OCI-LY7 (cell line): ENCODE measurements at regions not wholly inside any gene's neighbourhood (a gene's known extent, or its start where the extent isn't known, plus 50 kb on each side); places are given as distances from the start of the nearest gene placed in this dataset.

Source experiments
- BruUV-seq: library from RNA; stranded (reverse); fragments of 400-500 nt; replicated peaks from 2 replicates; lab custom pipeline; 2021; lab: Mats Ljungman, UMichigan
- CTCF ChIA-PET: fragments of 300-600 bp; sonication (Branson Sonifier 250); formaldehyde crosslinking; loops from one replicate; lab custom pipeline; 2022; ENCODE audit warnings: antibody characterized with exemption; ENCODE audit not compliant: unreplicated experiment; lab: Charles Lee
- POLR2A ChIA-PET: fragments of 300-600 bp; sonication (Branson Sonifier 250); formaldehyde crosslinking; loops from one replicate; lab custom pipeline; 2022; ENCODE audit warnings: antibody characterized with exemption; lab: Charles Lee
- DNase-seq: peaks from one replicate; pipeline ENCODE4 v3.0.0-alpha.2; 2015; ENCODE audit warnings: low spot score
- H2AFZ ChIP-seq: fragments of 200-600 bp; sonication (generic), shearing (Covaris generic); 2 replicates; pipeline ENCODE4 v1.6.1; 2014; ENCODE audit warnings: mild to moderate bottlenecking, antibody characterized with exemption, low read length, moderate library complexity
- H3K27ac ChIP-seq: fragments of 200-600 bp; sonication (generic); 2 replicates; pipeline ENCODE4 v1.5.1; 2014; ENCODE audit warnings: mixed run types, low read depth, mild to moderate bottlenecking, moderate library complexity, low read length, inconsistent platforms; ENCODE audit not compliant: poor library complexity, severe bottlenecking
- H3K36me3 ChIP-seq: fragments of 200-600 bp; sonication (generic); 2 replicates; pipeline ENCODE4 v1.6.1; 2014; ENCODE audit warnings: mild to moderate bottlenecking, antibody characterized with exemption, low read length, moderate library complexity, mixed read lengths; ENCODE audit not compliant: insufficient read depth
- H3K4me1 ChIP-seq: fragments of 200-600 bp; sonication (generic); 2 replicates; pipeline ENCODE4 v1.5.1; 2014; ENCODE audit warnings: mild to moderate bottlenecking, low read length; ENCODE audit not compliant: insufficient read depth, poor library complexity, severe bottlenecking
- H3K4me2 ChIP-seq: fragments of 200-600 bp; sonication (generic); 2 replicates; pipeline ENCODE4 v1.6.1; 2014; ENCODE audit warnings: mild to moderate bottlenecking, low read length
- H3K4me3 ChIP-seq: fragments of 200-600 bp; sonication (generic); 2 replicates; pipeline ENCODE4 v1.5.1; 2014; ENCODE audit warnings: mild to moderate bottlenecking, low read depth, low read length; ENCODE audit not compliant: poor library complexity, severe bottlenecking
- H3K79me2 ChIP-seq: fragments of 200-600 bp; sonication (generic); 2 replicates; pipeline ENCODE4 v1.6.1; 2016; ENCODE audit warnings: low read depth, mild to moderate bottlenecking, low read length, moderate library complexity, mixed read lengths; ENCODE audit not compliant: insufficient read depth
- H3K9me2 ChIP-seq: fragments of 200-600 bp; sonication (generic); 2 replicates; pipeline ENCODE4 v1.6.1; 2016; ENCODE audit warnings: mild to moderate bottlenecking, low read length, mixed read lengths; ENCODE audit not compliant: insufficient read depth
- H3K9me3 ChIP-seq: fragments of 200-600 bp; sonication (generic); 2 replicates; pipeline ENCODE4 v1.6.1; 2014; ENCODE audit warnings: mild to moderate bottlenecking, mixed run types, low read length, mixed read lengths
- H4K20me1 ChIP-seq: fragments of 200-600 bp; sonication (generic); 2 replicates; pipeline ENCODE4 v1.6.1; 2014; ENCODE audit warnings: mild to moderate bottlenecking, antibody characterized with exemption, low read length, moderate library complexity, mixed read lengths; ENCODE audit not compliant: insufficient read depth
- CTCF ChIP-seq: fragments of 200-600 bp; sonication (generic); conservative IDR thresholded peaks from 2 replicates; pipeline ENCODE4 v1.5.1; 2014; ENCODE audit warnings: mild to moderate bottlenecking, antibody characterized with exemption, low read length, moderate library complexity, mixed read lengths
- EZH2phosphoT487 ChIP-seq: fragments of 200-600 bp; sonication (generic); IDR thresholded peaks from 2 replicates; pipeline ENCODE4 v1.6.1; 2018; ENCODE audit warnings: low read depth, borderline replicate concordance, mild to moderate bottlenecking, mixed run types, antibody characterized with exemption, low read length, moderate library complexity, mixed read lengths
- intact Hi-C: fragments of 100-400 bp; cut with micrococcal nuclease; formaldehyde crosslinking; loops from one replicate; pipeline ENCODE4 v1.10.0; 2022; ENCODE audit not compliant: unreplicated experiment

DNA sequence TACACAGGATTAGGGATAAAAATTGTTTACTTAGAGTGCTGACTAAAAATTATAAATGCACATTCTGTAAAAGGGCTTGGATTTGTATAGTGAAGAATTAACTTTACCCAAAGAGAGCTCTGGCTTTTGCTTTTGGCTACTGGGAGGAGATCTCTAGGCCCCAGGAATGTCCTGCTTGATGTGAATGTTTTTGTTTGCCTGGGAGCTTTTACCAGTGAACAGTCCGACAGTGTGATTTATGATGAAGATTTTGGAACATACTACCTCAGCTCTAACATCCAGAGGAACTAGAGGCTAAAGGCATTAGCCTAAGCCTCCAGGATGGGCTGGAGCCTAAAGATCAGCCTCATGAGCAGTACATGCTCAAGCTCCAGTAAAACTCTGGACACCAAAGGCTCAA is 103.7 kb upstream of the RFX3 start:
- intact Hi-C loops, result no loop called here
- BruUV-seq, result no TSS peak
- no peak overlapping the region for H3K4me2 ChIP-seq
- H3K79me2 ChIP-seq, result no peaks in the 10 kb centered on the region
- H3K27ac ChIP-seq, result no peak overlapping the region
- H4K20me1 ChIP-seq, result no peaks in the 10 kb centered on the region
- H3K4me3 ChIP-seq, result no peak overlapping the region
- ChIA-PET CTCF (no interaction called here), POLR2A (no interaction called here)
- H2AFZ ChIP-seq, result no peak overlapping the region
- no peaks in the 10 kb centered on the region for H3K9me2 ChIP-seq
- H3K4me1 ChIP-seq, result no peaks in the 10 kb centered on the region
- H3K9me3 ChIP-seq, result no peaks in the 10 kb centered on the region
- DNase-seq, result no peak
- TF ChIP-seq CTCF, result no peak
- no peak for TF ChIP-seq EZH2phosphoT487
- H3K36me3 ChIP-seq, result no peaks in the 10 kb centered on the region

DNA sequence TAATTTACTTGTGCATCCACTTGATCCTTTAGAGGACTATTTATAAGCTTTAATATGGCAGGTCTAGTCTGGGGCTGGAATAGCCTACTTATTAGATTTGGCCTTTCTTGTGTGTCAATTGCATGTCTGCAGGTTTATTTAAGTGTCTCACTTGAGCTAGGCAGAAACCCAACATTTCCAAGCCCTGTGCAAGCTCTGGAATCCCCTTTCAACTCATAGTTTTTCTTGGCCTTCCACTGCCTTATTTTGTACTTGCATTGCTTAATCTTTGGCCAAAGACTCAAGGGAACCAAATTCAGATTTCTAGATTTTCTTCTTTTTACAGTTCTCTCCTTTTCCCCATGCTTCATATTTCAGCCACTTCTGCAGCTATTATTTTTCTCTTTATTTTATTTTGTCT is 102.4 kb upstream of the RFX3 start:
- POLR2A ChIA-PET, result interaction anchor here (0.6 kb wide), 1 partner anchor 11 kb away, joined by 3 read pairs; no protein-coding TSS in a partner anchor
- Histone ChIP-seq H4K20me1 (no peaks in the 10 kb centered on the region), H2AFZ (no peak overlapping the region), H3K9me2 (no peaks in the 10 kb centered on the region), H3K4me2 (no peak overlapping the region), H3K9me3 (no peaks in the 10 kb centered on the region), H3K27ac (no peak overlapping the region), H3K4me1 (no peaks in the 10 kb centered on the region), H3K4me3 (no peak overlapping the region), H3K79me2 (no peaks in the 10 kb centered on the region), H3K36me3 (no peaks in the 10 kb centered on the region)
- CTCF ChIA-PET, result no interaction called here
- intact Hi-C loops, result no loop called here
- TF ChIP-seq CTCF (no peak), EZH2phosphoT487 (no peak)
- DNase-seq, result no peak
- no TSS peak for BruUV-seq

- H3K9me2 ChIP-seq, result no peaks in the 10 kb centered on the region
- BruUV-seq, result no TSS peak
- intact Hi-C loops, result no loop called here
Measured at GRCh38 chr9:3608011-3608410, 82.2 kb upstream of the RFX3 start.

More at GRCh38 chr9:3608011-3608410, 82.2 kb upstream of the RFX3 start:
- Histone ChIP-seq H3K9me3 (no peaks in the 10 kb centered on the region), H3K79me2 (no peaks in the 10 kb centered on the region), H3K27ac (no peak overlapping the region), H3K4me1 (no peaks in the 10 kb centered on the region), H3K36me3 (no peaks in the 10 kb centered on the region), H3K4me2 (no peak overlapping the region), H3K4me3 (no peak overlapping the region), H2AFZ (no peak overlapping the region), H4K20me1 (no peaks in the 10 kb centered on the region)
- TF ChIP-seq CTCF (no peak), EZH2phosphoT487 (no peak)
- ChIA-PET CTCF (no interaction called here), POLR2A (no interaction called here)
- DNase-seq, result no peak
